Epithelial cell of esophagus (primary cell): ENCODE measurements at regions not wholly inside any gene's neighbourhood (a gene's known extent, or its start where the extent isn't known, plus 50 kb on each side); places are given as distances from the start of the nearest gene placed in this dataset.

ENCODE experiments used
- DNase-seq: peaks from one replicate; pipeline ENCODE4 v3.0.0; 2010; ENCODE audit warnings: low read depth
- H3K4me3 ChIP-seq: 2 replicates; pipeline ENCODE4 v1.5.1; 2011; ENCODE audit warnings: mild to moderate bottlenecking, low read length, control low read depth
- TF ChIP-seq, protein P1 (sequence below): IDR thresholded peaks from 2 replicates; pipeline ENCODE4 v1.5.1; 2011; ENCODE audit warnings: low read depth, mild to moderate bottlenecking, low read length, control low read depth, inconsistent platforms; ENCODE audit not compliant: insufficient read depth; ENCODE audit errors: missing control alignments

DNA sequence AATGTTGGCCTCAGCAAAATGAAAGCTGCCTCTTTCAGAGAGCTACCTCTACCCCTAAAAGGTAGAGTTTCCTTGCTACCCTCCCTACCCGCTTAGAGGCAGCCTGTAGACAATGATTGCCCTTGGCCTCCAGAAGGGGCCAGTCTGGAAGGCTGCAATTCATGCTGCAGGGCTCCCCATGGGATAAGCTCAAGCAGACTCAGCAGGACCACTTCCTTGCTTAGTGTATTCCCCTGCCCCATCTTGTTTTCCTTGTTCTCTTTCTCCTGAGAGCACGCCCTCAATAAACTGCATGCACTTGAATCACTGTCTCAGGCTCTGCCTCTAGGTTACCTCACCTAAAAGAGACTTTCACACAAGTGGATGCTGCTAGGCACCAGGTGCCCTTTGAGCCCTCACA lies 134.0 kb upstream of the CTNNB1 start:
- no peak for DNase-seq
- TF ChIP-seq, protein P1, sequence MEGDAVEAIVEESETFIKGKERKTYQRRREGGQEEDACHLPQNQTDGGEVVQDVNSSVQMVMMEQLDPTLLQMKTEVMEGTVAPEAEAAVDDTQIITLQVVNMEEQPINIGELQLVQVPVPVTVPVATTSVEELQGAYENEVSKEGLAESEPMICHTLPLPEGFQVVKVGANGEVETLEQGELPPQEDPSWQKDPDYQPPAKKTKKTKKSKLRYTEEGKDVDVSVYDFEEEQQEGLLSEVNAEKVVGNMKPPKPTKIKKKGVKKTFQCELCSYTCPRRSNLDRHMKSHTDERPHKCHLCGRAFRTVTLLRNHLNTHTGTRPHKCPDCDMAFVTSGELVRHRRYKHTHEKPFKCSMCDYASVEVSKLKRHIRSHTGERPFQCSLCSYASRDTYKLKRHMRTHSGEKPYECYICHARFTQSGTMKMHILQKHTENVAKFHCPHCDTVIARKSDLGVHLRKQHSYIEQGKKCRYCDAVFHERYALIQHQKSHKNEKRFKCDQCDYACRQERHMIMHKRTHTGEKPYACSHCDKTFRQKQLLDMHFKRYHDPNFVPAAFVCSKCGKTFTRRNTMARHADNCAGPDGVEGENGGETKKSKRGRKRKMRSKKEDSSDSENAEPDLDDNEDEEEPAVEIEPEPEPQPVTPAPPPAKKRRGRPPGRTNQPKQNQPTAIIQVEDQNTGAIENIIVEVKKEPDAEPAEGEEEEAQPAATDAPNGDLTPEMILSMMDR: no peak
- H3K4me3 ChIP-seq: no peak overlapping the region

DNA sequence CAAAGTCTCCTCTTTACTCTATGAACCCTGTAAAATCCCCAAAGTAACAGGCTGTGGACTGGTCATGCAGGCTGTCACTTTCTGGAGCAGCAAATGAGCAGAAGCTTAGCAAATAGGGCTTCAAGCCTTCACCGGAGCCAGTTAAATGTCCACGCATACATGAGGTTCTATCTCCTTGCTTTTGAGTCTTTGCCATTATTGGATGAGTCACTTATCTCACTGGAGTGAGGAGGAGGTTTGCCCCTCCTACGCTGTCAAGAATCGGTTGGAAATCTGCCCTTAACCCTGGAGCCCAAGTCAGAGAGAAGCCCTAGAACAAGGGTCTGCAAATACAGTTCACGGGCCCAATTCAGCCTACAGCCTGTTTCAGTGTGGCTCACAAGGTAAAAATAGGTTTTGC lies 126.1 kb upstream of the CTNNB1 start:
- DNase-seq: peak; percentile 12
- TF ChIP-seq, protein P1: no peak

DNA sequence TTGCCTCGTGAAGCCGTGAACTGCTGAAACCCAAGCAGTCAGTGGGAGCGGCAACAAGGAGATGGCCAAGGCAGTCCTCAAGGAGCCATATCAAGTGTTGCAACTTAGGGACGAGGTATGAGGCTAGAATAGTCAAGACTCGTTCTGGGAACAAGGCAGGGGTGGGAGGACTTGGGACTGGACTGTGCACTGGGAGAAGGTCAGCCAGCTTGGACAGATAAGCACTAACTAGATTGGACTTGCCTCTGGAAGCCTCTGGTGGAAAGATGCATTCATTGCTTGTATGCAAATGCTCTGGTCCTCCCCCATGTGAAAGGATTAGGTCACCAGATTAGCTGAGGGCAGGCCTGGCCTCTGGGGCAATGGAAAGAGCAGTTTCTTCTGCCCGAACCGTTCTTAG lies 123.3 kb upstream of the CTNNB1 start:
- no peak overlapping the region for H3K4me3 ChIP-seq
- peak; percentile 31 for DNase-seq
- TF ChIP-seq, protein P1: no peak

More for the DNA sequence above, 126.1 kb upstream of the CTNNB1 start:
- no peak overlapping the region for H3K4me3 ChIP-seq

DNA sequence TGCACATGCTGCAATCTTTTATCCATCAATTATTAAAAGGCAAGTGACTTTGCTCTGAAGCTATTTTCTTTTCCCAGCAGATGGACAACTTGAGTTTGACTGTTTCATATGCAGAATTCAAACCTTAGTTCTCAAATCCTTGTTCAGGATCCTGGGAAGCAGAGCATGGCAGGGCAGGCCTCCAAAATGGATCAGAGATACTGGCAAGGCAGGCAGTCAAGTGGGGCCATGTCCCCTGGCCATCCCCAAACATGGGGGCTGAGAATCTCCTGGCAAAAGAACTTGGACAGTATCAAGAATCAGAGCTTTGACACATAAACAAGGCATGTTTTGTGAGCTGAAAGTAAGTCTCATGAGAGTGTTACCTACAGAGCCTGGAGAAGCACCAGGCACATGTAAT lies 122.9 kb upstream of the CTNNB1 start:
- DNase-seq: no peak
- TF ChIP-seq, protein P1: no peak
- no peak overlapping the region for H3K4me3 ChIP-seq

DNA sequence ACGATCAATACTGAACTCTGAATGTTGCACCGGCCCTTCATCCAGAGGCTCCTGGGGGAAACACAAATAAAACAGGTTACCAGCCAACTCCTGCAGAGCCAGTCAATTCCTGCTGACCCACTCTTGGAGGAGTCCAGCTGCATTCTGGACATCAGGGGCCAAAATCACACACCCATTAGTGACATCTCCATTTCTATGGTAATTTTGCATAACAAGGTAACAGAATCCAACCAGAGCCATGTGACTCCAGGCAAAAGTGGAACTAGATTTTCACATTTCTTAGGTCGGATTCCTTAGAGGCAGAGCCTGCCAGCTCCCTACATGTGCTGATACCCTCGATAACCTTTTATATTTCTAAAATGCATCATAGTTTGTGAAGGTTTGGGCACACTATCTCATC lies 119.2 kb upstream of the CTNNB1 start:
- DNase-seq: no peak
- H3K4me3 ChIP-seq: no peak overlapping the region
- TF ChIP-seq, protein P1: no peak

DNA sequence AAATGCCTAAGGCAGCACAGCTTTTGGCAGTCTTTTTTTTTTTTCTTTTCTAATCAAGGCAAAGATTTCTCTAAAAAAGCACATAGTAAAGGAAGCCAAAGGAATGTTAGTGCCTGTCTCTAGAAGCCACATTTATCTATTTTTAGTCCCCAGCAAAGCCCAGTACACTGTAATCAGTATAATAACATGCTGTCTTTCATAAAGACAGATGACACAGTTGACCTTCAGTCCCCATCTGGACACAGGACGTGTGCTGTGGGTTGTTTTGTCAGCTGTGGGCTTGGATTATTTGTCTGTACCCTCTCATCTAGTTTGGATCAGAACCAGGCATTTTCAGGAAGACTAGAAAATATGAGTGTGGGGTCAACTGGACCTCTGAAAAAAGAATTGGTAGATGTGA lies 110.4 kb upstream of the CTNNB1 start:
- H3K4me3 ChIP-seq: no peak overlapping the region
- TF ChIP-seq, protein P1: no peak
- DNase-seq: no peak

DNA sequence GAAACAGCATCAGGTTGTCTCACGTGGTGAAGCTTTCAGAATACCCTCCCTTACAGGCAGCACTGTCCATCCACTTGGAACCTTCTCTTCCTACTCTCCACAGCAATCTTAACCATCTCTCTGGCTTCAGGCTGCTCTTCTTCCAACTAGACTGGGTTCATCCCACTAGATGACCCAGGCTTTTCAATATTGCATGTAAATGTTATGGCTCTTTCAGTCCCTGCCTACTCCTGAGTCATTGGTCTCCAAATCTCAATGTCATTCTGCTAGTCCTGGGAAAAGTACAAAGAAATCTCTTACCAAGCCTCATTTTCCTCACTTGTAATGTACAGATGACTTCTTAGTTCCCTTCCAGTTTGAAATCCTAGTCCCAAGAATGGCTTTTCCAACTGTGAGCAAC lies 109.7 kb upstream of the CTNNB1 start:
- DNase-seq: no peak
- TF ChIP-seq, protein P1: no peak
- H3K4me3 ChIP-seq: no peak overlapping the region
